ENCODE measurements at regions not wholly inside any gene's neighbourhood (a gene's known extent, or its start where the extent isn't known, plus 50 kb on each side); places are given as distances from the start of the nearest gene placed in this dataset.
"Not testable (repeated sequence)": the region's sequence is repeated elsewhere in the genome, so short reads cannot be mapped to it uniquely, and the experiment has no call there.

GRCh38 chr9:83138422-83139135 is 75.6 kb upstream of the RASEF start:
- no peak for DNase-seq (ENCODE audit: low spot score)

- no peak for DNase-seq (ENCODE audit: low spot score)
Observed at GRCh38 chr9:83133316-83133715, 70.4 kb upstream of the RASEF start.

DNA sequence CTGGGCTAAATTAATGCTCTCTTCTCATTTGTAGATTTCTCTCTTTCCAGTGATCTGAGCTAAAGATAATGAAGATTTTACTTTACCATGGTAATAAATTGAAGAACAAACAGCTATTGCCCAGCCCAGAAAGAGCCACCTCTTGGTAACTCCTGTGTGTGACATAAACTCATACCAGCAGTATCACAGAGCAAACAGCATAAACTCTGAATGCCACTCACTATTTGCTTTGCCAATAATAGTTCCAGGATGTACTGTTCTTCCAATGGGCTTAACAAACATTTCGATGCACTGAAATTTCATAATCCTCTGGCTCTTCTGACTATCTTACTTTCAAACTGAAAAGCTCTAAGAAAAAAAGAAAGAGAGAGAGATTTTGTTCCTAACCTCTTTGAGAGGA is 69.8 kb upstream of the RASEF start:
- no peak for DNase-seq (ENCODE audit: low spot score)

DNA sequence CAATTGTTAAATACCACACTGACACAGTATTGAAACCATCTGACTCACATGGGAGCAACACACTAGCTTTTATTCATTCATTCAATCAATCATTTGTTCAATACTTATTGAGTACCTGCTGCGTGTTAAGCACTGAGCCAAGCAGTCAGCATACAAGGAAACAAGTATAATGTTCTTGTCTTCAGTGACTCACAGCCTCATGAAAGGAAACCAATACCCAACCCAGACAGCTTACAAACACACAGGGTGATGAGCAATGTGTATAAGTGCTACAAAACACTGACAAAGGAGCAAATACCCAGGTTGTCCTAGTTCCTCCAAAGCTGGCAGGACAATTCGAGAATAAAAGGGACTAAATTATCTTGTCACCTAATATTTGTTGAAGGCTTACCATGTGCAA is 67.6 kb upstream of the RASEF start:
- DNase-seq (ENCODE audit: low spot score): peak; percentile 54

GRCh38 chr9:83125671-83126070 is 62.7 kb upstream of the RASEF start:
- DNase-seq (ENCODE audit: low spot score): no peak

- DNase-seq (ENCODE audit: low spot score): no peak
Observed at GRCh38 chr9:83119873-83120272, 56.9 kb upstream of the RASEF start.

DNA sequence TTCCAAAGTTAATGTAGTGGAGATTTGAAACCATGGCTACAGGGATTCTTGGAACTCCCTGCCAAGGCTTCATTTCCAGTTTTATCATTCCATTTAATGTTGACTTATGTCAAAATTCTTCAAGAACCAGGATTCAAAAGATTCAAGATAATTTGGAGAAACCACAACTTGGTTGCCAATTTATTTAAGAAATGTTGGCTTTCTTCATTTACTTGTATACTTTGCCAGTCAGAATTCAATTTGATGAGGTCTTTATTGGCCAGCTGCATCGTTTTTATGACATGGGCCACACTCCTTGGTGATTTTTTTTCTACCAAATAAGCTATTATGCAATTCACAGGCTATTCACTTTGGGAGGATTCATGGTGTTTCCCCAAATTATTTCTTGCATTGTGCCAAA is 53.1 kb upstream of the RASEF start:
- DNase-seq (ENCODE audit: low spot score): no peak

- DNase-seq (ENCODE audit: low spot score): not testable (repeated sequence)
Observed at GRCh38 chr9:83113445-83113844, 50.5 kb upstream of the RASEF start.
